Mesendoderm (in vitro differentiated cells): ENCODE measurements at regions not wholly inside any gene's neighbourhood (a gene's known extent, or its start where the extent isn't known, plus 50 kb on each side); places are given as distances from the start of the nearest gene placed in this dataset.

Experiments used
- DNase-seq: peaks from one replicate; pipeline ENCODE4 v3.0.0; 2013
- H2AK5ac ChIP-seq: 2 replicates; pipeline ENCODE4 v1.6.1; 2013; ENCODE audit warnings: low read length, inconsistent platforms
- H2BK120ac ChIP-seq: 2 replicates; pipeline ENCODE4 v1.6.1; 2013; ENCODE audit warnings: low read depth, mild to moderate bottlenecking, low read length, moderate library complexity, mixed read lengths
- H2BK15ac ChIP-seq: replicated peaks from 2 replicates; pipeline ENCODE4 v1.6.1; 2013; ENCODE audit warnings: low read depth, mild to moderate bottlenecking, moderate library complexity
- H2BK5ac ChIP-seq: 2 replicates; pipeline ENCODE4 v1.6.1; 2013; ENCODE audit warnings: low read length, inconsistent platforms
- H3K18ac ChIP-seq: 2 replicates; pipeline ENCODE4 v1.6.1; 2013; ENCODE audit warnings: mild to moderate bottlenecking, low read length, mixed read lengths
- H3K23ac ChIP-seq: one replicate; pipeline ENCODE4 v1.6.1; 2013; ENCODE audit warnings: low read length
- H3K27ac ChIP-seq: 2 replicates; pipeline ENCODE4 v1.5.1; 2013; ENCODE audit warnings: low read depth, mild to moderate bottlenecking, inconsistent platforms, low read length, moderate library complexity
- H3K27me3 ChIP-seq: 2 replicates; pipeline ENCODE4 v1.6.1; 2013; ENCODE audit warnings: low read length, control low read depth, mild to moderate bottlenecking, inconsistent platforms; ENCODE audit not compliant: insufficient read depth, poor library complexity
- H3K36me3 ChIP-seq: 2 replicates; pipeline ENCODE4 v1.6.1; 2013; ENCODE audit warnings: low read length, inconsistent platforms; ENCODE audit not compliant: control insufficient read depth, insufficient read depth
- H3K4ac ChIP-seq: one replicate; pipeline ENCODE4 v1.6.1; 2013; ENCODE audit warnings: low read depth, mild to moderate bottlenecking, low read length, moderate library complexity
- H3K4me1 ChIP-seq: 2 replicates; pipeline ENCODE4 v1.6.1; 2013; ENCODE audit warnings: low read depth, low read length, inconsistent platforms; ENCODE audit not compliant: control insufficient read depth
- H3K4me2 ChIP-seq: 2 replicates; pipeline ENCODE4 v1.6.1; 2013; ENCODE audit warnings: low read length
- H3K4me3 ChIP-seq: 2 replicates; pipeline ENCODE4 v1.5.1; 2013; ENCODE audit warnings: mild to moderate bottlenecking, low read length
- H3K56ac ChIP-seq: one replicate; pipeline ENCODE4 v1.6.1; 2013; ENCODE audit warnings: low read length
- H3K79me1 ChIP-seq: 2 replicates; pipeline ENCODE4 v1.6.1; 2013; ENCODE audit warnings: low read length, inconsistent platforms
- H3K79me2 ChIP-seq: 2 replicates; pipeline ENCODE4 v1.6.1; 2013; ENCODE audit warnings: mild to moderate bottlenecking, low read length; ENCODE audit not compliant: control insufficient read depth, insufficient read depth
- H3K9ac ChIP-seq: 2 replicates; pipeline ENCODE4 v1.6.1; 2013; ENCODE audit warnings: low read length, inconsistent platforms
- H4K5ac ChIP-seq: one replicate; pipeline ENCODE4 v1.6.1; 2013; ENCODE audit warnings: low read length
- H4K8ac ChIP-seq: one replicate; pipeline ENCODE4 v1.6.1; 2013; ENCODE audit warnings: low read depth, mild to moderate bottlenecking, control low read depth, low read length, moderate library complexity
- WGBS: extraction: QIAGEN DNeasy Blood & Tissue Kit; methylation state at CpG from one replicate; pipeline ENCODE4 v1.1.7; 2013; ENCODE audit warnings: low lambda C conversion rate, missing lambda C conversion rate; ENCODE audit not compliant: insufficient coverage; ENCODE audit errors: extremely low coverage; 5-methylcytosine and 5-hydroxymethylcytosine counted together

- DNase-seq: no peak
- H2BK120ac ChIP-seq: no peak overlapping the region
- no peak overlapping the region for H3K18ac ChIP-seq
- H3K4ac ChIP-seq: no peak overlapping the region
- H4K8ac ChIP-seq: no peak overlapping the region
- WGBS: no CpG with 5 or more reads among the region's 3 CpGs
- no peak overlapping the region for H4K5ac ChIP-seq
- H3K56ac ChIP-seq: no peak overlapping the region
- no peaks in the 10 kb centered on the region for H3K27me3 ChIP-seq
- no peaks in the 10 kb centered on the region for H3K4me1 ChIP-seq
- H3K27ac ChIP-seq: no peak overlapping the region
- H2BK5ac ChIP-seq: no peak overlapping the region
- H2BK15ac ChIP-seq: no peak overlapping the region
- no peak overlapping the region for H3K4me3 ChIP-seq
- no peak overlapping the region for H2AK5ac ChIP-seq
- H3K79me2 ChIP-seq: no peaks in the 10 kb centered on the region
- no peak overlapping the region for H3K4me2 ChIP-seq
- H3K23ac ChIP-seq: no peak overlapping the region
- no peaks in the 10 kb centered on the region for H3K36me3 ChIP-seq
- H3K9ac ChIP-seq: no peak overlapping the region
- no peaks in the 10 kb centered on the region for H3K79me1 ChIP-seq
Measured at GRCh38 chr7:17406738-17407137, 108.3 kb downstream of the AHR start.

- Histone ChIP-seq H4K5ac (no peak overlapping the region), H3K4me2 (no peak overlapping the region), H2BK15ac (no peak overlapping the region), H4K8ac (no peak overlapping the region), H3K27ac (no peak overlapping the region), H3K36me3 (no peaks in the 10 kb centered on the region), H3K18ac (no peak overlapping the region), H2BK120ac (no peak overlapping the region), H2BK5ac (no peak overlapping the region), H2AK5ac (no peak overlapping the region), H3K27me3 (no peaks in the 10 kb centered on the region), H3K79me2 (no peaks in the 10 kb centered on the region), H3K56ac (no peak overlapping the region), H3K4ac (no peak overlapping the region), H3K9ac (no peak overlapping the region), H3K79me1 (no peaks in the 10 kb centered on the region), H3K23ac (no peak overlapping the region), H3K4me3 (no peak overlapping the region), H3K4me1 (no peaks in the 10 kb centered on the region)
- no peak for DNase-seq
Measured at GRCh38 chr7:17407229-17407628, 108.8 kb downstream of the AHR start.

GRCh38 chr7:17408245-17408903 lies 109.9 kb downstream of the AHR start:
- Histone ChIP-seq H4K8ac (no peak overlapping the region), H3K9ac (no peak overlapping the region), H3K27ac (no peak overlapping the region), H2BK15ac (no peak overlapping the region), H3K27me3 (no peaks in the 10 kb centered on the region), H2AK5ac (no peak overlapping the region), H3K79me2 (no peaks in the 10 kb centered on the region), H4K5ac (no peak overlapping the region), H3K4me3 (no peak overlapping the region), H3K56ac (no peak overlapping the region), H3K79me1 (no peaks in the 10 kb centered on the region), H3K4ac (no peak overlapping the region), H3K36me3 (no peaks in the 10 kb centered on the region), H3K4me1 (no peaks in the 10 kb centered on the region), H2BK5ac (no peak overlapping the region), H3K18ac (no peak overlapping the region), H2BK120ac (no peak overlapping the region), H3K4me2 (no peak overlapping the region), H3K23ac (no peak overlapping the region)
- DNase-seq: no peak
- no CpG with 5 or more reads among the region's 5 CpGs for WGBS

GRCh38 chr7:17408904-17409290 lies 110.4 kb downstream of the AHR start:
- no peak overlapping the region for H3K4me3 ChIP-seq
- no CpG with 5 or more reads among the region's 4 CpGs for WGBS

GRCh38 chr7:17411922-17412321 lies 113.5 kb downstream of the AHR start:
- Histone ChIP-seq H2AK5ac (no peak overlapping the region), H3K18ac (no peak overlapping the region), H3K4me1 (no peaks in the 10 kb centered on the region), H3K4me2 (no peak overlapping the region), H3K36me3 (no peaks in the 10 kb centered on the region), H3K9ac (no peak overlapping the region), H3K27ac (no peak overlapping the region), H3K4ac (no peak overlapping the region), H3K23ac (no peak overlapping the region), H2BK120ac (no peak overlapping the region), H3K27me3 (no peaks in the 10 kb centered on the region), H4K5ac (no peak overlapping the region), H3K56ac (no peak overlapping the region), H3K79me2 (no peaks in the 10 kb centered on the region), H2BK5ac (no peak overlapping the region), H3K79me1 (no peaks in the 10 kb centered on the region), H4K8ac (no peak overlapping the region), H3K4me3 (no peak overlapping the region), H2BK15ac (no peak overlapping the region)
- DNase-seq: no peak
- WGBS: no CpG with 5 or more reads among the region's 3 CpGs

More at GRCh38 chr7:17408904-17409290, 110.4 kb downstream of the AHR start:
- H3K4me2 ChIP-seq: no peak overlapping the region
- no peak for DNase-seq
- no peaks in the 10 kb centered on the region for H3K79me1 ChIP-seq
- H2BK120ac ChIP-seq: no peak overlapping the region
- H2AK5ac ChIP-seq: no peak overlapping the region
- H3K18ac ChIP-seq: no peak overlapping the region
- no peak overlapping the region for H2BK5ac ChIP-seq
- no peak overlapping the region for H4K8ac ChIP-seq
- H2BK15ac ChIP-seq: no peak overlapping the region
- H3K9ac ChIP-seq: no peak overlapping the region
- no peaks in the 10 kb centered on the region for H3K4me1 ChIP-seq
- no peak overlapping the region for H3K23ac ChIP-seq
- no peak overlapping the region for H3K4ac ChIP-seq
- H3K79me2 ChIP-seq: no peaks in the 10 kb centered on the region
- no peak overlapping the region for H3K27ac ChIP-seq
- no peak overlapping the region for H3K56ac ChIP-seq
- no peak overlapping the region for H4K5ac ChIP-seq
- no peaks in the 10 kb centered on the region for H3K36me3 ChIP-seq
- H3K27me3 ChIP-seq: no peaks in the 10 kb centered on the region

GRCh38 chr7:17412883-17413282 lies 114.4 kb downstream of the AHR start:
- no peak overlapping the region for H2BK120ac ChIP-seq
- H3K36me3 ChIP-seq: no peaks in the 10 kb centered on the region
- no peak overlapping the region for H3K56ac ChIP-seq
- H3K4me3 ChIP-seq: no peak overlapping the region
- H3K18ac ChIP-seq: no peak overlapping the region
- H4K8ac ChIP-seq: no peak overlapping the region
- no peaks in the 10 kb centered on the region for H3K79me2 ChIP-seq
- no peak overlapping the region for H3K4me2 ChIP-seq
- no peaks in the 10 kb centered on the region for H3K27me3 ChIP-seq
- H2BK15ac ChIP-seq: no peak overlapping the region
- no peak overlapping the region for H3K27ac ChIP-seq
- H3K4ac ChIP-seq: no peak overlapping the region
- no CpG with 5 or more reads among the region's 1 CpG for WGBS
- H4K5ac ChIP-seq: no peak overlapping the region
- no peak overlapping the region for H3K23ac ChIP-seq
- H3K79me1 ChIP-seq: no peaks in the 10 kb centered on the region
- no peak overlapping the region for H2AK5ac ChIP-seq
- H3K9ac ChIP-seq: no peak overlapping the region
- no peak overlapping the region for H2BK5ac ChIP-seq
- no peaks in the 10 kb centered on the region for H3K4me1 ChIP-seq
- no peak for DNase-seq
